GM23338 (cell line): ENCODE measurements at regions not wholly inside any gene's neighbourhood (a gene's known extent, or its start where the extent isn't known, plus 50 kb on each side); places are given as distances from the start of the nearest gene placed in this dataset.

ENCODE experiments used
- ATAC-seq: fragments of 200-7000 bp; cut with Tn5 transposase; 3 replicates; pipeline ENCODE4 v1.9.1; 2020
- DNase-seq: peaks from one replicate; pipeline ENCODE4 v3.0.0-alpha.2; 2015; ENCODE audit warnings: low spot score
- H2AFZ ChIP-seq: fragments of 200-600 bp; sonication (generic); 2 replicates; pipeline ENCODE4 v1.8.0; 2016; ENCODE audit warnings: antibody characterized with exemption, mild to moderate bottlenecking, moderate library complexity
- H3F3A ChIP-seq: fragments of 200-600 bp; sonication (generic); replicated peaks from 2 replicates; pipeline ENCODE4 v1.8.0; 2017; ENCODE audit warnings: antibody characterized with exemption, mixed run types, low read depth
- H3K27ac ChIP-seq: fragments of 200-600 bp; sonication (generic); 2 replicates; pipeline ENCODE4 v1.6.1; 2016; ENCODE audit warnings: low read depth
- H3K27me3 ChIP-seq: fragments of 200-600 bp; sonication (generic); 2 replicates; pipeline ENCODE4 v1.8.0; 2016; ENCODE audit warnings: mild to moderate bottlenecking, mixed run types, moderate library complexity; ENCODE audit not compliant: insufficient read depth
- H3K36me3 ChIP-seq: fragments of 200-600 bp; sonication (generic); 2 replicates; pipeline ENCODE4 v1.8.0; 2016; ENCODE audit warnings: mild to moderate bottlenecking; ENCODE audit not compliant: insufficient read depth
- H3K4me1 ChIP-seq: fragments of 200-600 bp; sonication (generic); 2 replicates; pipeline ENCODE4 v1.8.0; 2016; ENCODE audit warnings: mild to moderate bottlenecking, moderate library complexity; ENCODE audit not compliant: insufficient read depth
- H3K4me2 ChIP-seq: fragments of 200-600 bp; sonication (generic); 2 replicates; pipeline ENCODE4 v1.7.1; 2017; ENCODE audit warnings: mixed run types
- H3K4me3 ChIP-seq: fragments of 200-600 bp; sonication (generic); 2 replicates; pipeline ENCODE4 v1.6.1; 2016; ENCODE audit warnings: mixed run types
- H3K79me2 ChIP-seq: fragments of 200-600 bp; sonication (generic); replicated peaks from 2 replicates; pipeline ENCODE4 v1.8.0; 2017; ENCODE audit warnings: mild to moderate bottlenecking; ENCODE audit not compliant: insufficient read depth
- H3K9me2 ChIP-seq: fragments of 200-600 bp; sonication (generic); 2 replicates; pipeline ENCODE4 v1.8.0; 2017; ENCODE audit not compliant: insufficient read depth
- H4K20me1 ChIP-seq: fragments of 200-600 bp; sonication (generic); replicated peaks from 2 replicates; pipeline ENCODE4 v1.8.0; 2017; ENCODE audit warnings: mild to moderate bottlenecking; ENCODE audit not compliant: insufficient read depth
- H3K27ac Mint-ChIP-seq: 2 replicates; pipeline ENCODE4 v1.8.0; 2020; ENCODE audit warnings: inconsistent platforms, mild to moderate bottlenecking, moderate library complexity, mixed read lengths
- H3K27me3 Mint-ChIP-seq: 3 replicates; pipeline ENCODE4 v1.8.0; 2022; ENCODE audit warnings: low read depth, mild to moderate bottlenecking, moderate library complexity, mixed read lengths, inconsistent platforms; ENCODE audit not compliant: insufficient read depth, poor library complexity
- H3K36me3 Mint-ChIP-seq: 3 replicates; pipeline ENCODE4 v1.8.0; 2021; ENCODE audit warnings: low read depth, mild to moderate bottlenecking, inconsistent platforms, moderate library complexity, mixed read lengths
- H3K4me1 Mint-ChIP-seq: 3 replicates; pipeline ENCODE4 v1.8.0; 2020; ENCODE audit warnings: mild to moderate bottlenecking, inconsistent platforms, mixed read lengths
- H3K4me3 Mint-ChIP-seq: 3 replicates; pipeline ENCODE4 v1.8.0; 2021; ENCODE audit warnings: moderate library complexity, mild to moderate bottlenecking, inconsistent platforms, mixed read lengths
- H3K9me3 Mint-ChIP-seq: 3 replicates; pipeline ENCODE4 v1.8.0; 2020; ENCODE audit warnings: moderate library complexity, mild to moderate bottlenecking, inconsistent platforms, mixed read lengths
- EZH2phosphoT487 ChIP-seq: fragments of 200-600 bp; sonication (generic); IDR thresholded peaks from one replicate; pipeline ENCODE4 v1.8.1; 2018; ENCODE audit warnings: antibody characterized with exemption; ENCODE audit not compliant: unreplicated experiment
- STAT1 ChIP-seq: IDR thresholded peaks from one replicate; pipeline ENCODE4 v1.6.1; 2016; ENCODE audit warnings: antibody characterized with exemption; ENCODE audit not compliant: unreplicated experiment
- ZNF331 ChIP-seq: fragments of 250-450 bp; sonication (Bioruptor Pico); IDR thresholded peaks from 2 replicates; pipeline ENCODE4 v1.5.0; 2020; ENCODE audit warnings: low read depth, mild to moderate bottlenecking, moderate library complexity
- TF ChIP-seq, protein P1 (sequence below): IDR thresholded peaks from 2 replicates; pipeline ENCODE4 v1.6.1; 2016; ENCODE audit warnings: antibody characterized with exemption
- TF ChIP-seq, protein P2 (sequence below): IDR thresholded peaks from one replicate; pipeline ENCODE4 v1.6.1; 2018; ENCODE audit warnings: antibody characterized with exemption; ENCODE audit not compliant: unreplicated experiment
- TF ChIP-seq, protein P3 (sequence below), 2 experiments: fragments of 200-600 bp in 1 of 2; sonication (generic) in 1 of 2; conservative IDR thresholded peaks; 2 replicates each; pipeline versions ENCODE4 v1.5.1 to v1.6.1; 2016 to 2017; ENCODE audit warnings: antibody characterized with exemption in 2 of 2, low read depth in 2 of 2, mild to moderate bottlenecking in 2 of 2, moderate library complexity in 1 of 2

DNA sequence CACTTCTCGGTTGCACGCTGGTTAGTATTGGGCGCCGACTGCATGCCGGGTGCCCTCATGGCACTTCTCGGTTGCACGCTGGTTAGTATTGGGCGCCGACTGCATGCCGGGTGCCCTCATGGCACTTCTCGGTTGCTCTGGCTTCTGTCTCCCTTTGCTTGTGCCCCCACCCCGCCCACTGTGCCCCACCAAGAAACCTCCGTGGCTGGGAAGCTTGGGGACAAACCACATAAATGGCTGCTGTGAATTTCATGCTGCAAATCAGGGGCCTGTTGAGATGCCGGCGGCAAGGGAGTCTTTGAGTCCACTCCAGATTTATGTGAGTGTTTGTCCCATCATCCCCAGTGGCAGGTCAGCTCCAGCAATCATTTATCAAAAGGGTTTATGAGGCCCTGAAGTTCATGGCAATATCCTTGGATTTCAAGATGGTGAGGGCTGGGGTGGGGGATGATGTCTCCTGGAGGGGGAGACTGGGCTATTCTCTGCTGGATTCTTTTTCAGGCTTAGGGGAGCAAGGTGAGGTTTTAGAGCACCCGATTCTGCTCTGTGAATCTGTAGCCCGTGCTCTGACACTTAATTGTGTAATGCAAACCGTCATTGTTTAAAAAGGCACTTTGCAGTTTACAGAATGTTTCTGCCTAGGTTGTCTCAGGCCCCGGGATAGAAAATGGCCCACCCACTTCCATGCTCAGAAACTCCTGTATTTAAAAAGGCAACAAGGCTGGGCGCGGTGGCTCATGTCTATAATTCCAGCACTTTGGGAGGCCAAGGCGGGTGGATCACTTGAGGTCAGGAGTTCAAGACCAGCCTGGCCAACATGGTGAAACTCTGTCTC, 51.2 kb upstream of the CIBAR2 start (continued):
- TF ChIP-seq, protein P1, sequence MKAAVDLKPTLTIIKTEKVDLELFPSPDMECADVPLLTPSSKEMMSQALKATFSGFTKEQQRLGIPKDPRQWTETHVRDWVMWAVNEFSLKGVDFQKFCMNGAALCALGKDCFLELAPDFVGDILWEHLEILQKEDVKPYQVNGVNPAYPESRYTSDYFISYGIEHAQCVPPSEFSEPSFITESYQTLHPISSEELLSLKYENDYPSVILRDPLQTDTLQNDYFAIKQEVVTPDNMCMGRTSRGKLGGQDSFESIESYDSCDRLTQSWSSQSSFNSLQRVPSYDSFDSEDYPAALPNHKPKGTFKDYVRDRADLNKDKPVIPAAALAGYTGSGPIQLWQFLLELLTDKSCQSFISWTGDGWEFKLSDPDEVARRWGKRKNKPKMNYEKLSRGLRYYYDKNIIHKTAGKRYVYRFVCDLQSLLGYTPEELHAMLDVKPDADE: no peak
- TF ChIP-seq, protein P2, sequence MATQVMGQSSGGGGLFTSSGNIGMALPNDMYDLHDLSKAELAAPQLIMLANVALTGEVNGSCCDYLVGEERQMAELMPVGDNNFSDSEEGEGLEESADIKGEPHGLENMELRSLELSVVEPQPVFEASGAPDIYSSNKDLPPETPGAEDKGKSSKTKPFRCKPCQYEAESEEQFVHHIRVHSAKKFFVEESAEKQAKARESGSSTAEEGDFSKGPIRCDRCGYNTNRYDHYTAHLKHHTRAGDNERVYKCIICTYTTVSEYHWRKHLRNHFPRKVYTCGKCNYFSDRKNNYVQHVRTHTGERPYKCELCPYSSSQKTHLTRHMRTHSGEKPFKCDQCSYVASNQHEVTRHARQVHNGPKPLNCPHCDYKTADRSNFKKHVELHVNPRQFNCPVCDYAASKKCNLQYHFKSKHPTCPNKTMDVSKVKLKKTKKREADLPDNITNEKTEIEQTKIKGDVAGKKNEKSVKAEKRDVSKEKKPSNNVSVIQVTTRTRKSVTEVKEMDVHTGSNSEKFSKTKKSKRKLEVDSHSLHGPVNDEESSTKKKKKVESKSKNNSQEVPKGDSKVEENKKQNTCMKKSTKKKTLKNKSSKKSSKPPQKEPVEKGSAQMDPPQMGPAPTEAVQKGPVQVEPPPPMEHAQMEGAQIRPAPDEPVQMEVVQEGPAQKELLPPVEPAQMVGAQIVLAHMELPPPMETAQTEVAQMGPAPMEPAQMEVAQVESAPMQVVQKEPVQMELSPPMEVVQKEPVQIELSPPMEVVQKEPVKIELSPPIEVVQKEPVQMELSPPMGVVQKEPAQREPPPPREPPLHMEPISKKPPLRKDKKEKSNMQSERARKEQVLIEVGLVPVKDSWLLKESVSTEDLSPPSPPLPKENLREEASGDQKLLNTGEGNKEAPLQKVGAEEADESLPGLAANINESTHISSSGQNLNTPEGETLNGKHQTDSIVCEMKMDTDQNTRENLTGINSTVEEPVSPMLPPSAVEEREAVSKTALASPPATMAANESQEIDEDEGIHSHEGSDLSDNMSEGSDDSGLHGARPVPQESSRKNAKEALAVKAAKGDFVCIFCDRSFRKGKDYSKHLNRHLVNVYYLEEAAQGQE: no peak

DNA sequence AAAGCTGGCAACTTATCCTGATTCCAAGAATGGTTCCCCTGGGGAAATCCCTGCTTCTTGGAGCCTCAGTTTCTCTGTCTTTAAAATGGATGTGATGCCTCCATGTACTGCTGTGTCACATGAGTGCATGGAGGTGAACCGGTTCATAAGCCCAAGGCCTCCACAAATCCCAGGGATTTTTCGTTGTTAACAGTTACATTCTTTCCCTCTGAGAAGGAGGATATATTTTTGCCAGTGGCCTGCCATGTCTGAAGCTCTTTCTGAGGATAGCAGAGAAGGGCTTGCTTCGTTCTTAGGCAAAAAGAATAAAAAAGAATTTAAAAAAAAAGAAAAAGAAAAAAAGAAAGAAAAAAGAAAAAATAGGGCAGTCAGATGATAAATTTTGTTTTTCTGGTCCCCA, 52.2 kb upstream of the CIBAR2 start:
- H2AFZ ChIP-seq: no peak overlapping the region
- H3K79me2 ChIP-seq: no peaks in the 10 kb centered on the region
- peaks cover 13% of the 10 kb centered on the region; the same call in 1 of the 2 replicates for H3F3A ChIP-seq
- no peaks in the 10 kb centered on the region for H3K27me3 ChIP-seq
- Mint-ChIP-seq H3K9me3 (no peaks in the 10 kb centered on the region), H3K36me3 (peaks cover 6% of the 10 kb centered on the region; the same call in 1 of the 3 replicates), H3K27ac (no peak overlapping the region), H3K27me3 (peaks cover 6% of the 10 kb centered on the region), H3K4me3 (no peak overlapping the region), H3K4me1 (peaks cover 43% of the 10 kb centered on the region)
- no peak overlapping the region for H3K4me3 ChIP-seq
- ATAC-seq (no peak), DNase-seq (no peak)
- no peaks in the 10 kb centered on the region for H3K9me2 ChIP-seq
- no peak overlapping the region for H3K4me2 ChIP-seq
- no peaks in the 10 kb centered on the region for H3K36me3 ChIP-seq
- no peak overlapping the region for H3K27ac ChIP-seq
- peaks cover 32% of the 10 kb centered on the region for H3K4me1 ChIP-seq
- no peaks in the 10 kb centered on the region for H4K20me1 ChIP-seq
- TF ChIP-seq ZNF331 (CRISPR knock-in tag) (no peak), STAT1 (no peak), EZH2phosphoT487 (no peak)
- TF ChIP-seq, protein P3, sequence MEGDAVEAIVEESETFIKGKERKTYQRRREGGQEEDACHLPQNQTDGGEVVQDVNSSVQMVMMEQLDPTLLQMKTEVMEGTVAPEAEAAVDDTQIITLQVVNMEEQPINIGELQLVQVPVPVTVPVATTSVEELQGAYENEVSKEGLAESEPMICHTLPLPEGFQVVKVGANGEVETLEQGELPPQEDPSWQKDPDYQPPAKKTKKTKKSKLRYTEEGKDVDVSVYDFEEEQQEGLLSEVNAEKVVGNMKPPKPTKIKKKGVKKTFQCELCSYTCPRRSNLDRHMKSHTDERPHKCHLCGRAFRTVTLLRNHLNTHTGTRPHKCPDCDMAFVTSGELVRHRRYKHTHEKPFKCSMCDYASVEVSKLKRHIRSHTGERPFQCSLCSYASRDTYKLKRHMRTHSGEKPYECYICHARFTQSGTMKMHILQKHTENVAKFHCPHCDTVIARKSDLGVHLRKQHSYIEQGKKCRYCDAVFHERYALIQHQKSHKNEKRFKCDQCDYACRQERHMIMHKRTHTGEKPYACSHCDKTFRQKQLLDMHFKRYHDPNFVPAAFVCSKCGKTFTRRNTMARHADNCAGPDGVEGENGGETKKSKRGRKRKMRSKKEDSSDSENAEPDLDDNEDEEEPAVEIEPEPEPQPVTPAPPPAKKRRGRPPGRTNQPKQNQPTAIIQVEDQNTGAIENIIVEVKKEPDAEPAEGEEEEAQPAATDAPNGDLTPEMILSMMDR (conservative IDR thresholded peaks at IDR 0.05; ENCODE audit: low read depth in 2 of 2): no peak
- TF ChIP-seq, protein P1: no peak
- TF ChIP-seq, protein P2: no peak
